ENCODE measurements at regions not wholly inside any gene's neighbourhood (a gene's known extent, or its start where the extent isn't known, plus 50 kb on each side); places are given as distances from the start of the nearest gene placed in this dataset.

- ChIA-PET CTCF (ENCODE audit: partially characterized antibody) (interaction anchor here (0.7 to 1.7 kb wide), 4 partner anchors 13 to 245 kb away, joined by 4 to 5 read pairs (median 4); no protein-coding TSS in a partner anchor), POLR2A (ENCODE audit: partially characterized antibody) (interaction anchor here (0.7 to 1.1 kb wide), 2 partner anchors 28 to 37 kb away, joined by 3 read pairs; no protein-coding TSS in a partner anchor)
- no peak overlapping the region for H3K14ac ChIP-seq (ENCODE audit: insufficient read length)
- peaks cover 0 to 3% (median 0%) of the 10 kb centered on the region in 4 experiments; a peak in 2 of 7 replicates for H3K4me1 ChIP-seq (replicated peaks in 1 of 4; ENCODE audit: control insufficient read depth in 3 of 4, insufficient read depth in 4 of 4, low read length in 3 of 4)
- H4K5ac ChIP-seq (ENCODE audit: insufficient read length, low read depth, low read length), result no peak overlapping the region
- H2BK5ac ChIP-seq (ENCODE audit: low read depth, low read length), result no peak overlapping the region
- no peak overlapping the region for H3K4me3 ChIP-seq (ENCODE audit: extremely low read depth in 1 of 4, insufficient read depth in 2 of 4, low read depth in 3 of 4, low read length in 4 of 4)
- no peak overlapping the region for H2BK120ac ChIP-seq (replicated peaks; ENCODE audit: low read depth, low read length)
- H3K79me2 ChIP-seq (ENCODE audit: control insufficient read depth in 1 of 2, insufficient read depth in 2 of 2, low read length in 2 of 2), result no peaks in the 10 kb centered on the region
- H3K79me1 ChIP-seq (ENCODE audit: low read depth, low read length), result no peaks in the 10 kb centered on the region
- H3K56ac ChIP-seq (replicated peaks; ENCODE audit: insufficient read length, low read depth, low read length), result no peak overlapping the region
- FAIRE-seq, result no peak
- no peak overlapping the region for H4K8ac ChIP-seq (ENCODE audit: extremely low read depth, insufficient read depth, low read length)
- H2BK15ac ChIP-seq (ENCODE audit: low read length), result no peak overlapping the region
- 0 out of 7 replicates have a peak overlapping the region, but pooled peaks of 1 of the 4 experiments have one; percentile 39 for H3K9ac ChIP-seq (replicated peaks in 1 of 4; ENCODE audit: extremely low read depth in 1 of 4, low read depth in 3 of 4, low read length in 3 of 4)
- peak overlapping the region; percentile 63 for H3K4ac ChIP-seq (replicated peaks; ENCODE audit: insufficient read length, low read depth, low read length)
- no peak overlapping the region for H2AFZ ChIP-seq (ENCODE audit: low read length)
- H3K18ac ChIP-seq (ENCODE audit: extremely low read depth, low read length), result no peak overlapping the region
- no peak for TF ChIP-seq SRF (IDR thresholded peaks at IDR 0.05; ENCODE audit: low read depth, low read length)
- TF ChIP-seq CREB1 (IDR thresholded peaks at IDR 0.05), result no peak
- H3K27ac ChIP-seq (ENCODE audit: low read depth, low read length), result no peak overlapping the region
- H2BK12ac ChIP-seq (ENCODE audit: low read depth, low read length), result no peak overlapping the region
- no peak overlapping the region for H2AK5ac ChIP-seq (ENCODE audit: low read depth, low read length)
- no peaks in the 10 kb centered on the region for H3K36me3 ChIP-seq (ENCODE audit: control insufficient read depth in 2 of 4, insufficient read depth in 4 of 4, low read length in 3 of 4)
- DNase-seq (ENCODE audit: low read depth in 1 of 2, low spot score in 2 of 2), result no peak
- no peak overlapping the region for H3K23ac ChIP-seq (ENCODE audit: insufficient read length)
- H4K20me1 ChIP-seq (replicated peaks in 1 of 2; ENCODE audit: control insufficient read depth in 1 of 2, insufficient read depth in 2 of 2, low read length in 2 of 2), result no peaks in the 10 kb centered on the region
- 90% methylated on average over 11 of the region's 11 CpGs; no CpG with 5 or more reads in 1 of the 2 experiments for WGBS, 2 experiments (ENCODE audit: extremely low coverage in 1 of 2, insufficient coverage in 1 of 2, insufficient read length in 1 of 2, insufficient replicate concordance in 2 of 2, low coverage in 1 of 2, low lambda C conversion rate in 2 of 2, missing lambda C conversion rate in 1 of 2)
- H4K91ac ChIP-seq (replicated peaks; ENCODE audit: insufficient read length, low read length), result peak overlapping the region; percentile 52
- no peaks in the 10 kb centered on the region for H3K27me3 ChIP-seq (replicated peaks in 1 of 4; ENCODE audit: control insufficient read depth in 3 of 4, extremely low read depth in 1 of 4, insufficient read depth in 3 of 4, low read length in 3 of 4)
- H2BK20ac ChIP-seq (ENCODE audit: low read length), result no peak overlapping the region
- H3K23me2 ChIP-seq (ENCODE audit: low read depth, low read length), result no peaks in the 10 kb centered on the region
- no peak overlapping the region for H3K4me2 ChIP-seq (ENCODE audit: insufficient read depth in 1 of 2, low read depth in 2 of 2, low read length in 2 of 2)
- no peaks in the 10 kb centered on the region for H3K9me3 ChIP-seq (ENCODE audit: insufficient read depth in 2 of 2, low read depth in 1 of 2, low read length in 1 of 2)
Observed at GRCh38 chr7:70935854-70936253, 196.1 kb upstream of the GALNT17 start.

Measured in H1 (cell line).